Activated CD4-positive, alpha-beta memory T cell treated with anti-CD3 and anti-CD28 coated beads for 36 hours (primary cell): ENCODE measurements at regions not wholly inside any gene's neighbourhood (a gene's known extent, or its start where the extent isn't known, plus 50 kb on each side); places are given as distances from the start of the nearest gene placed in this dataset.

Experiments
- CTCF ChIA-PET: fragments of 350-600 bp; sonication (Branson Sonifier 250); formaldehyde crosslinking; loops from one replicate; lab custom pipeline; 2021; ENCODE audit warnings: antibody characterized with exemption, inconsistent platforms; lab: Charles Lee
- POLR2A ChIA-PET: fragments of 350-600 bp; sonication (Branson Sonifier 250); formaldehyde crosslinking; loops from one replicate; lab custom pipeline; 2021; ENCODE audit warnings: antibody characterized with exemption; lab: Charles Lee
- DNase-seq: peaks from one replicate; pipeline ENCODE4 v3.0.0-alpha.2; 2020
- H3K27ac Mint-ChIP-seq: one replicate; pipeline ENCODE4 v1.8.0; 2021; ENCODE audit warnings: mixed read lengths
- H3K27me3 Mint-ChIP-seq: one replicate; pipeline ENCODE4 v1.8.0; 2021; ENCODE audit warnings: mixed read lengths
- H3K36me3 Mint-ChIP-seq: one replicate; pipeline ENCODE4 v1.8.0; 2021; ENCODE audit warnings: mixed read lengths
- H3K4me1 Mint-ChIP-seq: one replicate; pipeline ENCODE4 v1.8.0; 2021; ENCODE audit warnings: low read depth, mixed read lengths
- H3K4me3 Mint-ChIP-seq: one replicate; pipeline ENCODE4 v1.8.0; 2021; ENCODE audit warnings: mild to moderate bottlenecking, mixed read lengths
- H3K9me3 Mint-ChIP-seq: one replicate; pipeline ENCODE4 v1.8.0; 2021; ENCODE audit warnings: mixed read lengths
- intact Hi-C: fragments of 100-400 bp; cut with micrococcal nuclease; formaldehyde crosslinking; loops from one replicate; pipeline ENCODE4 v1.15.1; 2023

DNA sequence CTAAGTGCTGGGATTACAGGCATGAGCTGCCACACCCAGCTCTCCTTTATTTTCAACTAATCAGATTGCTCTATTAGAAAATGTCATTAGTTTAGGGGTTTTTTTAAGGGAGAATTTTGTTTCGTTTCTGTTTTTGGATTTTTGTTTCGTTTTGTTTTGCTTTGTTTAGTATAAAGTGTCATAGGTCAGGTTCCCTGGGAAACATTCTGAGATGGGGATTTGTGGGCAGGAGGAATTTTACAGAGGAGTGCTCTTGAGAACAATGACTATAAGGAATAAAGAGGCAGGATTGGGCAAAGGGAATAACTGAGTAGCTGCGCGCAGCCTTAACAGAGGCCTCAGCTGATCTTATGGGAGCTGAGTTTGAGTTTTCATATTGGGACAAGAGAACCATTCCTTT, 86.8 kb upstream of the NR2F2 start:
- Mint-ChIP-seq H3K4me1 (no peaks in the 10 kb centered on the region), H3K4me3 (no peak overlapping the region), H3K27ac (no peak overlapping the region), H3K9me3 (peaks cover 4% of the 10 kb centered on the region), H3K36me3 (no peaks in the 10 kb centered on the region), H3K27me3 (peaks cover 2% of the 10 kb centered on the region)
- CTCF ChIA-PET = no interaction called here
- no peak for DNase-seq
- POLR2A ChIA-PET = no interaction called here
- intact Hi-C loops = no loop called here

DNA sequence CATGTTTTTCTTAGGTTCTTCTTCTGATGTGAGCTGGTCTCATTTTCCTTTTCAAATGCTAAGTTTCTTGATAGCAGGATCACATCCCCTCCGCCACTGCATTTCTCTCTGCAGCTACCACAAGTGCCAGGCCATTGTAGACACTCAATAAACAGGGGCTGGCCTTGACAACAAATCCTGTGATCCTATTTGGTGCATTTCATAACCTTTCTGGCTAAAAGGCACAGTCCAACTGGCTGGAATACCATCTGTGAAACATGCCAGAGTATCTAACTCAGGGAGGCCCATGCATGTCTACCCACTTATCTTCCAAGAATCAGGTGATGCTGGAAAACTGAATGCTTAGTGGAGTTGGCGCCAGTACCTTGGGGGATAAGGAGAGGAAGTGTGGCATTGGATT, 85.2 kb upstream of the NR2F2 start:
- no peak for DNase-seq
- Mint-ChIP-seq H3K27ac (no peak overlapping the region), H3K27me3 (peaks cover 6% of the 10 kb centered on the region), H3K4me1 (no peaks in the 10 kb centered on the region), H3K4me3 (no peak overlapping the region), H3K9me3 (peaks cover 4% of the 10 kb centered on the region), H3K36me3 (no peaks in the 10 kb centered on the region)
- ChIA-PET POLR2A (no interaction called here), CTCF (no interaction called here)
- intact Hi-C loops = no loop called here

DNA sequence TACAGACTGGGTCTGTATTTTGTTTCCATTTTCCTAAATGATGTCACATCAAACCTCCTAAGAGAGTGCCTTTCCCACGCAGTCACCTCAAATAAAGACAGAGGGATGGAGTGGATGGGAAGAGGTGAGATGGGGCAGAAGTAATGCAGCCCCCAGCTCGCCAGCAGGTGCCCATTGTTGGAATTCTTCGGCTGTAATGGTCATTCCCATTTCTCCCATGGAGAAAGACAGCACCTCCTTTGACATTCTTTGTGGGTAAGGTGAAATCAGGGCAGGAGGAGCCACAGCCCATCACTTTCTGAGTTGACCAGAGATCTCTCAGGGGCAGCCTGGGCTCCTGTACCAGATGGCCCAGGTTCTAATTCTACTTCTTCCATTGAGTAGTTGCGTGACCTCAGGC, 84.4 kb upstream of the NR2F2 start:
- intact Hi-C loops = no loop called here
- Mint-ChIP-seq H3K9me3 (peaks cover 4% of the 10 kb centered on the region), H3K4me1 (no peaks in the 10 kb centered on the region), H3K27me3 (peaks cover 6% of the 10 kb centered on the region), H3K4me3 (no peak overlapping the region), H3K36me3 (no peaks in the 10 kb centered on the region), H3K27ac (no peak overlapping the region)
- ChIA-PET POLR2A (no interaction called here), CTCF (no interaction called here)
- DNase-seq = no peak

DNA sequence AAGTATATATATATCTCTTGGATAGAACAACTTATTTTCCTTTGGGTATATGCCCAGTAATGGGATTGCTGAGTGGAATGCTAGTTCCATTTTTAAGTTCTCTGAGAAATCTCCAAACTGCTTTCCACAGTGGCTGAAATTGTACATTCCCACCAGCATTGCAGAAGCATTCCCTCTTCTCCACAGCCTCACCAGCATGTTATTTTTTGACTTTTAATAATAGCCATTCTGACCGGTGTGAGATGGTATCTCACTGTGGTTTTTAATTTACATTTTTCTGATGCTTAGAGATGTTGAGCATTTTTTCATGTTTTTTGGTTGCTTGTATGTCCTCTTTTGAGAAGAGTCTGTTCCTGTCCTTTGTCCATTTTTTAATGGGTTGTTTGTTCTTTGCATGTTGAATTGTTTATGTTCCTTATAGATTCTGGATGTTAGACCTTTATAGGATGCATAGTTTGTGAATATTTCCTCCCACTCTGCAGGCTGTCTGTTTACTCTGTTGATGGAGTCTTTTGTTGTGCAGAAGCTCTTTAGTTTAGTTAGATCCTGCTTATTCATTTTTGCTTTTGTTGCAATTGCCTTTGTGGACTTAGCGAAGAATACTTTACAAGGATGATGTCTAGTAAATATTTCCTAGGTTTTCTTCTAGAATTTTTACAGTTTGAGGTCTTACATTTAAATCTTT, 82.7 kb upstream of the NR2F2 start:
- Mint-ChIP-seq H3K36me3 (no peaks in the 10 kb centered on the region), H3K27ac (no peak overlapping the region), H3K27me3 (peaks cover 6% of the 10 kb centered on the region), H3K4me3 (no peak overlapping the region), H3K9me3 (peaks cover 4% of the 10 kb centered on the region), H3K4me1 (no peaks in the 10 kb centered on the region)
- CTCF ChIA-PET = no interaction called here
- POLR2A ChIA-PET = no interaction called here
- intact Hi-C loops = no loop called here
- no peak for DNase-seq

DNA sequence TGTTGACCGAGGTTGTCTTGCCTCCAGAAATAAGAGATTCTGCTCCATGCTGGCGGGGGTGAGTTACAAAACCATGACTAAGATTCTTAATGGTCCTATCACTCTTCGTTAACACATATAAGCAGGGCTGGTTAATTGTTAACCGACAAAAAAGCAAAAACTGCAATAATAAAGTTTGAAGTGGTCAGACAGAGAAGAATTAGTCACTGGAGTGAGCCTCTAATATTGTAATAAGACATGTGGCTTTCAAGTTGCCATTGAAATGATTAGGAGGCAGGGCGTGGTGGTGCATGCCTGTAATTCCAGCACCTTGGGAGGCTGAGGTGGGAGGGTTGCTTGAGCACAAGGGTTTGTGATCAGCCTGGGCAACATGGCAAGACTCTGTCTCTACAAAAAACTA, 78.4 kb upstream of the NR2F2 start:
- H3K4me3 Mint-ChIP-seq = no peak overlapping the region
- no peaks in the 10 kb centered on the region for H3K4me1 Mint-ChIP-seq
- peaks cover 9% of the 10 kb centered on the region for H3K27me3 Mint-ChIP-seq
- no peaks in the 10 kb centered on the region for H3K36me3 Mint-ChIP-seq
- no peaks in the 10 kb centered on the region for H3K9me3 Mint-ChIP-seq
- intact Hi-C loops = no loop called here
- no peak for DNase-seq
- ChIA-PET POLR2A (no interaction called here), CTCF (no interaction called here)
- H3K27ac Mint-ChIP-seq = no peak overlapping the region

DNA sequence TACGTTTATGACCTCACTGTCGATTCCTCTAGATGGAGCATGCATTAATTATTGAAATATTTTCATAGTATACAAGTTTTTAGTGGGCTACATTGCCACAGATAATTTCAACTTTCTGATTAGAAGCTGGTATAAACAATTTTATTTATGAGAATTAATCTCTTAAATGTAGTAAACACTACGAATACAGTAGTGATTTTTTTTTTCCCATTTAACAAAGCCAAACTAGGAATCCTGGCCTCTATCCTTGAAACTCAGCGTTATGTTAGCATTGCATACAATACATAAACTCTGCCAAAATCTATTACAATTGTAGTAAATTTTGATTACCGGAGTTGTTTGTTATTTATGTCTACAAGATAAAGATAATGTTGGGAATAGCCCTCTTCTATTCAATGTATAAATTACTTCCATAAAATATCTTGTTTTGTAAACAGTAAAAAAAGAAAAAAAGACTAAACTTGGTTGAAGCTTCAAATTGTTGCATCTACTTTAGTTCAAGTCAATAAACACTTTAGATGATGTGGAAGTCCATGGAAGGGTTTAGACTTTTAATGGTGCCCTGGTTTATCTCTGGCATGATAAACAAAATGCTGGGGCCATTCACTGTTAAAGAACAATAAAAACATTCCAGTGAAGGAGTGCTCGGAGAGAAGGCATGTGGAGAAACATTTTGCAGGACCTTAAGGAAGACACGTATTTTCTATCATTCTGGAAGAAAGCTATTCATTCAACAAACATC, 77.3 kb upstream of the NR2F2 start:
- ChIA-PET CTCF (no interaction called here), POLR2A (no interaction called here)
- Mint-ChIP-seq H3K27me3 (peaks cover 7% of the 10 kb centered on the region), H3K4me3 (no peak overlapping the region), H3K36me3 (no peaks in the 10 kb centered on the region), H3K4me1 (no peaks in the 10 kb centered on the region), H3K27ac (no peak overlapping the region), H3K9me3 (no peaks in the 10 kb centered on the region)
- intact Hi-C loops = no loop called here
- DNase-seq = no peak

DNA sequence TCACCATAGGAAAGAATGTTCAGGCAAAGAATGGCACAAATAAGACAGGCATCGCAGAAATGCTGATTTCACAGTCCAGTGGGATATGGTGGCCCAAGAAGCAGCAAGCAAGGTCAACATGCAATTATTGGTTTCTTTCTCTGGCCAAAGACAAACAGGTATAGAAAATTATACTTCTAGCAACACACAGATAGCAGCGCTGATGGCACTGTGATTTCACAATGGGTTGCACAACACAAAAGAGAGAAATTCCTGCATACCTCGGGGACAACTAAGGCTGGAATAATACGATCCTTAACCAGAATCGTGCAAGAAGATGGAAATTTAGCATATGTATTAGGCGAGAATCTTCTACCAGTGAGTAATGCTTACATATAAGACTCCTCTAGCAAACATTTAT, 76.3 kb upstream of the NR2F2 start:
- Mint-ChIP-seq H3K4me3 (no peak overlapping the region), H3K4me1 (no peaks in the 10 kb centered on the region), H3K9me3 (no peaks in the 10 kb centered on the region), H3K36me3 (no peaks in the 10 kb centered on the region), H3K27ac (no peak overlapping the region), H3K27me3 (peaks cover 7% of the 10 kb centered on the region)
- ChIA-PET CTCF (no interaction called here), POLR2A (no interaction called here)
- intact Hi-C loops = no loop called here
- no peak for DNase-seq

DNA sequence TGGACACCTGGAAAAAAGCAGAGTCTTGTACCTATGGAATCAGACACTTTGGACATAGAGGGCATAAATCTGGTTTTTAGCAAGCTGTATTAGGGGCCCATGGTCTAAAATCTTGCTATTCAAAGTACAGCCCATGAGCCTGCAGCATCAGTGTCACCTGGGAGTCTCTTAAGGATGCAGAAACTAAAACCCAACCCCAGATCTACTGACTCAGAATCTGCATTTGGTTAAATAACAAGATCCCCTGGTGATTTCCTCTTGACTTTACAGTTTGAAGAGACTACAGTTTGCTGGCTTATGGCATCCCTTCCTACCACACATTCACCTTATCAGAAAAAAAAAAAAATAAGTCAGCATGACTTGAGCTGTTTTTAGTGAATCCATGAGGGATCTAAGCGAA, 74.9 kb upstream of the NR2F2 start:
- no peaks in the 10 kb centered on the region for H3K9me3 Mint-ChIP-seq
- DNase-seq = no peak
- ChIA-PET POLR2A (no interaction called here), CTCF (no interaction called here)
- no peak overlapping the region for H3K4me3 Mint-ChIP-seq
- H3K36me3 Mint-ChIP-seq = no peaks in the 10 kb centered on the region
- no peaks in the 10 kb centered on the region for H3K4me1 Mint-ChIP-seq
- H3K27me3 Mint-ChIP-seq = peaks cover 3% of the 10 kb centered on the region
- no peak overlapping the region for H3K27ac Mint-ChIP-seq
- intact Hi-C loops = no loop called here

DNA sequence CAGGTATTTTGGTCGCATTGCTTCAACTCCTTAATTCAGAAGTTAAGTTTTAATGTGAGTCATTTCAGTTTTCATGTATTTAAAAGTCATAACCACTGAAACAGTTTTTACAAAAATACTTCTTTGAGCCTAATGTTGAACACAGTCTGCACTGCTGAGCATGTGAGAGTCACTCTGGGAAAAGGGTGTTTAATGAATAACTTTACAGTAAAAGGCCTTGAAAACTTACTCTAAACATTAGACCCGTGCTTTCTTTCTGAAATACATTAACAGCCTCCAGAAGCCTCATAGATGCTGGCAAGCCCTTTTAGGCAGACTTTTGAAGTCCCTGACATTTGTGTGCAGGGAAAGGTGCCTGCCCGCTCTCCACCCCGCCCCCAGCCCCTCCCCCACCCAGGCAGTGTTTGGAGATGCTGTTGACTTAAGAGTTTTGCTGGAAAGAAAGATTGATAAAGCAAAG, 68.9 kb upstream of the NR2F2 start:
- Mint-ChIP-seq H3K36me3 (no peaks in the 10 kb centered on the region), H3K4me3 (no peak overlapping the region), H3K4me1 (no peaks in the 10 kb centered on the region), H3K27ac (no peak overlapping the region), H3K27me3 (peaks cover 3% of the 10 kb centered on the region), H3K9me3 (no peaks in the 10 kb centered on the region)
- ChIA-PET CTCF (no interaction called here), POLR2A (no interaction called here)
- DNase-seq = no peak
- intact Hi-C loops = no loop called here

DNA sequence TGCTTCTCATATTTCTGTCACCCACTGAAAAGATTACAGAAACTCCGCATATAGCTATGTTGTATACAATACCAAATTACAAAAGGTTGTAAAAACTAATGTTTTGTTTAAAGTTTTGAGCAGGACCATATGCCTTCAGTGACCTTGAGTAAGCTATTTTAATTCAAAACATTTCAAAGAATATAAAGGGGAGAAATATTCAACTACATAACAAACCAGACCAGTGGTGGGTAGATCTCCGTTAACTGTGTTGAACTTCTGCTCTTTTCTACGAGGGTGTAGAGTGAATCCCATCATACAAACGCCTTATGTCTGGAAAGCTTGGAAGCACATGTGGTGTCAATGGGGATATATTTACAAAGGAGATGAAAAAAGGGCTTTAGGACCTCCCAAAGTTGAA, 68.4 kb upstream of the NR2F2 start:
- ChIA-PET POLR2A (no interaction called here), CTCF (no interaction called here)
- Mint-ChIP-seq H3K4me3 (no peak overlapping the region), H3K27me3 (peaks cover 3% of the 10 kb centered on the region), H3K36me3 (no peaks in the 10 kb centered on the region), H3K9me3 (no peaks in the 10 kb centered on the region), H3K4me1 (no peaks in the 10 kb centered on the region), H3K27ac (no peak overlapping the region)
- intact Hi-C loops = no loop called here
- DNase-seq = no peak

DNA sequence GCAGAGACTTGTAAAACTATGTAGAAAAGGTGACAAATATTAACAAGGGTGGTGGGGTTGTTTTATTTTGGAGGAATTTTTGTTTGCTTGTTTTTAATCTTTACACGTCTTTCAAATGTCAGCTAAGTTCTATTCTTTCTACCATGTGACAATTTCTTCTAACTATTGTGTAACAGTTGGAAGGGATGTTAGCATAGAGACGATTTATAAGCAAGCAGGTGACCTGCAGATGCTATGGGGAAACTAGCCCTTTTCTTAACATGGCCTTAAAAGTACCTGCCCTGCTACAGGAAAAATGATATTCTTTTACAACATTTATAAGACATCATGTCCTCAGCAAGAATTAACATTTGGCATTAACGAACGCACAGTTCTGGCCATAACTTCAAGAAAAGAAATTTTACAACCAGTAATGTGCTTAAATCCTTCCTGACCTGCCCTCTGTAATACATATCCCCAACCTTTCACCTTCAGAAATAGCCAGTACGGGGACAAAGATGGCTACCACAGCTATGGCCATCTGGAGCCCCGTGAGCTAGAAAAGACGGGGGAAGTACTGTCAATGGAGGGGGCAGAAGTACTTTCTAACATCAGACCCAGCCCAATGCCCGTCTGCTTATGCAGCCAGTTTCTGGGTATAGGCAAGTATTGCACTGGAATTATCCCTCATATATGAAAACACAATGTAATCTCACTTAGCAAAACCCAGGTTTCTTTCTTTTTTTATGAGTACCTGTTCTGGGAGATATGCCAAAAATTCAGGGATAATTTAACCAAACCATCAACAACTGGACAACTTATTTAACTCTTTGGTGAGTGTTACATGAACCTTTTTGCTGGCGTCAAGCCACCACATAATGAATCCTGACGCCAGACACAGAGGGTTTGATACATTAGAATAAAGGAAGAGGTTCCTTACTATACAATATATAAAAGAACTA, 67.7 kb upstream of the NR2F2 start:
- Mint-ChIP-seq H3K4me1 (no peaks in the 10 kb centered on the region), H3K36me3 (no peaks in the 10 kb centered on the region), H3K27me3 (peaks cover 3% of the 10 kb centered on the region), H3K4me3 (no peak overlapping the region), H3K9me3 (no peaks in the 10 kb centered on the region), H3K27ac (no peak overlapping the region)
- ChIA-PET POLR2A (no interaction called here), CTCF (no interaction called here)
- no peak for DNase-seq
- intact Hi-C loops = no loop called here

DNA sequence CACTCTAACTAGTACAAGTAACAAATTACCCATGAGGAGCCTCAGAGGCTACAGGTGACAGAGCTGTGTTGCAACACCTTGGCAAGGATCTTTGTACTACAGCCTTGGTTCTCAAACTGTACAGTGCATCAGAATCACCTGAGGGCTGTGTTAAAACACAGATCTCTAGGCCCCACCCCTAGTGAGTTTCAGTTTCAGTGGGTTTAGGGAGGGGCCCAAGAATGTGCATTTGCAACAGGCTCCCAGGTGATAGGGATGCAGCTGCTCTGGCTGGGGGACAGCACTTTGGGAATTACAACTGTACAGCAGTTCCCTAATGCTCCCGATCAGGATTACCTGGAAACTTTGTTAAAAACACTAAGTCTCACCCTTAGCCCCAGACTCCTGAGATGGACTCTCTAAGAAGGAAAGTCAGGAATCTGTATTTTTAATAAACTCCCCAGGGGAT, 66.1 kb upstream of the NR2F2 start:
- Mint-ChIP-seq H3K36me3 (no peaks in the 10 kb centered on the region), H3K27ac (no peak overlapping the region), H3K4me1 (no peaks in the 10 kb centered on the region), H3K27me3 (peaks cover 5% of the 10 kb centered on the region), H3K4me3 (no peak overlapping the region), H3K9me3 (no peaks in the 10 kb centered on the region)
- ChIA-PET POLR2A (no interaction called here), CTCF (no interaction called here)
- DNase-seq = no peak
- intact Hi-C loops = no loop called here
